ENCODE measurements at regions not wholly inside any gene's neighbourhood (a gene's known extent, or its start where the extent isn't known, plus 50 kb on each side); places are given as distances from the start of the nearest gene placed in this dataset.

DNA sequence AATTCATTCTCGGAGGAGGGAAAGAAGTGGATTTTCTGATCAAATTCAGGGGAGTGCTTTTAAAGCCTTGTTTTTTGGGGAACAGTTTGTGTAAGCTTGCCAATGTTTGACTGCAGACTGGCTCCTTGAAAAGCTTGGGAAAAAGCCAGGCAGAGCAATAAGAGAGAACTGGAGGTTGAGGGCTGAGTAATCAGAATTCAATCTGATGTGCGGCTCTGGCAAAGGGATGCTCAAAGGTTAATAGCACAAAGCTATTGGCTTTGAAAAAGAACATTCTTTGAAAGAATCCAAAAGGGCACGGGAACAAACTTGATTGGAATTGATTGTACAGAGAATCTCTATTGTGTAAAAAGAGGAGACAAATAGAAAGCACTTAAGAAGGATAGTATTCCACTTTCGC is 279.3 kb downstream of the YTHDC2 start:
- H3K36me3 ChIP-seq (ENCODE audit: control insufficient read depth, insufficient read depth, low read length), result no peaks in the 10 kb centered on the region
- no peak for DNase-seq (ENCODE audit: extremely low read depth, insufficient read length)
- TF ChIP-seq CTCF (IDR thresholded peaks at IDR 0.05; ENCODE audit: insufficient read depth, low read length, poor library complexity, severe bottlenecking), result no peak
- no peak overlapping the region for H3K4me3 ChIP-seq (replicated peaks; ENCODE audit: low read depth, low read length)
- H3K27me3 ChIP-seq (replicated peaks; ENCODE audit: control insufficient read depth, insufficient read depth, low read length), result no peaks in the 10 kb centered on the region

DNA sequence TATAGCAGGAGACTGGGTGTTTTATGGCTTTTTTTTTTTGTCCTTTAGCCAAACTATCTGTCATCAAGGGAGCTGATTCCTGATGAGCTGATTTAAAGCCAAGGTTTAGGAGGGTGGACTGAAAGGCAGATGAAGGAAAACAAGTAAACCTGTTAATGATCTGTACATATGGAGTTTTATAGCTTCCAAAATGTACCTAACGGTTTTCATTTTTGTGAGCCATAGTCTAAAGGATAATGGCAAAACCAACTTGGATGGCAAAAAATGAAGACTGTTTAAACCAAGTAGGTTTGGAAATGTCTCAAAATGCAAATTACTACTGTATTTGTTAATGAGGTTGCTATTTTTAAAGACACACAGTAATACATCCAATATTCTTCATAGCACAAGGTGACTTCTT is 281.5 kb downstream of the YTHDC2 start:
- no peaks in the 10 kb centered on the region for H3K27me3 ChIP-seq (replicated peaks; ENCODE audit: control insufficient read depth, insufficient read depth, low read length)
- DNase-seq (ENCODE audit: extremely low read depth, insufficient read length), result no peak
- no peaks in the 10 kb centered on the region for H3K36me3 ChIP-seq (ENCODE audit: control insufficient read depth, insufficient read depth, low read length)
- H3K4me3 ChIP-seq (replicated peaks; ENCODE audit: low read depth, low read length), result no peak overlapping the region
- TF ChIP-seq CTCF (IDR thresholded peaks at IDR 0.05; ENCODE audit: insufficient read depth, low read length, poor library complexity, severe bottlenecking), result no peak

GRCh38 chr5:113800686-113801085 is 287.2 kb downstream of the YTHDC2 start:
- H3K4me3 ChIP-seq (replicated peaks; ENCODE audit: low read depth, low read length), result no peak overlapping the region
- H3K27me3 ChIP-seq (replicated peaks; ENCODE audit: control insufficient read depth, insufficient read depth, low read length), result no peaks in the 10 kb centered on the region
- H3K36me3 ChIP-seq (ENCODE audit: control insufficient read depth, insufficient read depth, low read length), result no peaks in the 10 kb centered on the region
- no peak for TF ChIP-seq CTCF (IDR thresholded peaks at IDR 0.05; ENCODE audit: insufficient read depth, low read length, poor library complexity, severe bottlenecking)
- no peak for DNase-seq (ENCODE audit: extremely low read depth, insufficient read length)

GRCh38 chr5:113804264-113804663 is 290.8 kb downstream of the YTHDC2 start:
- no peak for TF ChIP-seq CTCF (IDR thresholded peaks at IDR 0.05; ENCODE audit: insufficient read depth, low read length, poor library complexity, severe bottlenecking)
- Histone ChIP-seq H3K4me3 (replicated peaks; ENCODE audit: low read depth, low read length) (no peak overlapping the region), H3K27me3 (replicated peaks; ENCODE audit: control insufficient read depth, insufficient read depth, low read length) (no peaks in the 10 kb centered on the region; the same call in 1 of the 2 replicates), H3K36me3 (ENCODE audit: control insufficient read depth, insufficient read depth, low read length) (no peaks in the 10 kb centered on the region)
- DNase-seq (ENCODE audit: extremely low read depth, insufficient read length), result no peak

DNA sequence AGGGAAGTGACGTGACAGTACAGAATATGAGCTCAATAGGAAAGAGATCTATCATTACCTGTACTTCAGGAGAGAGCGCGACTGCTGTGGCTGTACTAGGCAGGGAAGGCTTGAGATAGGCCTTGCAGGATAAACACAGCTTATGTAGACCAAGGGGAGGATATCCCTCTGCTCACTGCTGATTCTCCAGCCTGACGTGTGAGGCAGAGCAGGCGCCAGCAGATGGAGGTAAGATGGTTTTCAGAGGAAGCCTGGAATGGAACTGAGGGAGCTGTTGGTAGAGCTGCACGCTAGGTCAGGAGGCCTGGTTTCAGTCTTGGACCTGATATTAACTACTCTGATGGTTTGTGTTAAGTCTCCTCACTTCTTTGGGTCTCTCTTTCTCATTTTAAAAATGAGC is 291.4 kb downstream of the YTHDC2 start:
- DNase-seq (ENCODE audit: extremely low read depth, insufficient read length), result no peak
- Histone ChIP-seq H3K4me3 (replicated peaks; ENCODE audit: low read depth, low read length) (no peak overlapping the region), H3K27me3 (replicated peaks; ENCODE audit: control insufficient read depth, insufficient read depth, low read length) (no peaks in the 10 kb centered on the region; the same call in 1 of the 2 replicates), H3K36me3 (ENCODE audit: control insufficient read depth, insufficient read depth, low read length) (no peaks in the 10 kb centered on the region)
- no peak for TF ChIP-seq CTCF (IDR thresholded peaks at IDR 0.05; ENCODE audit: insufficient read depth, low read length, poor library complexity, severe bottlenecking)

DNA sequence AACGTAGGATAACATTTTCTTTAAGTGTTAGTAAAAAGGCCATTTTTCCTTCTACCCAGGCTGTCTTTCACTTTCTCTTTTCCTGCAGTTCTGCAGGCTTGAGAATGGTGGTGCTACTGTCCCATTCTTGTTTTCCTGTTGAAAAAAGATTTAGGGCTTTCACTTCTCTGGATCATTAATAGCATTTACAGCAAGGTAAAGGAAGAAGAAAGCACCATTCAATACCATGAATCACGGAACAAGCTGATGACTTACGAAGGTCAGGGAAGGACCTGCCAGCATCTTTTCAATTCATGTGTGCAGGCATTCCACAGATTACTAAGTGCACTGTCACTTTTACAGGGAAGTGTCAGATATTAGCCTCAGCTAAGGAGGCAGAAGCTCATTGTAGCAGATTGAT is 292.8 kb downstream of the YTHDC2 start:
- Histone ChIP-seq H3K4me3 (replicated peaks; ENCODE audit: low read depth, low read length) (no peak overlapping the region), H3K27me3 (replicated peaks; ENCODE audit: control insufficient read depth, insufficient read depth, low read length) (no peaks in the 10 kb centered on the region; the same call in 1 of the 2 replicates), H3K36me3 (ENCODE audit: control insufficient read depth, insufficient read depth, low read length) (no peaks in the 10 kb centered on the region)
- no peak for DNase-seq (ENCODE audit: extremely low read depth, insufficient read length)
- TF ChIP-seq CTCF (IDR thresholded peaks at IDR 0.05; ENCODE audit: insufficient read depth, low read length, poor library complexity, severe bottlenecking), result no peak
